NCI-H226 (cell line): ENCODE measurements at regions not wholly inside any gene's neighbourhood (a gene's known extent, or its start where the extent isn't known, plus 50 kb on each side); places are given as distances from the start of the nearest gene placed in this dataset.
A peak's percentile ranks its signal among the peaks of the same experiment; 100 is the strongest.
"Not testable (repeated sequence)": the region's sequence is repeated elsewhere in the genome, so short reads cannot be mapped to it uniquely, and the experiment has no call there.

ENCODE experiments used
- DNase-seq: peaks from one replicate; pipeline ENCODE4 v3.0.0-alpha.2; 2015

DNA sequence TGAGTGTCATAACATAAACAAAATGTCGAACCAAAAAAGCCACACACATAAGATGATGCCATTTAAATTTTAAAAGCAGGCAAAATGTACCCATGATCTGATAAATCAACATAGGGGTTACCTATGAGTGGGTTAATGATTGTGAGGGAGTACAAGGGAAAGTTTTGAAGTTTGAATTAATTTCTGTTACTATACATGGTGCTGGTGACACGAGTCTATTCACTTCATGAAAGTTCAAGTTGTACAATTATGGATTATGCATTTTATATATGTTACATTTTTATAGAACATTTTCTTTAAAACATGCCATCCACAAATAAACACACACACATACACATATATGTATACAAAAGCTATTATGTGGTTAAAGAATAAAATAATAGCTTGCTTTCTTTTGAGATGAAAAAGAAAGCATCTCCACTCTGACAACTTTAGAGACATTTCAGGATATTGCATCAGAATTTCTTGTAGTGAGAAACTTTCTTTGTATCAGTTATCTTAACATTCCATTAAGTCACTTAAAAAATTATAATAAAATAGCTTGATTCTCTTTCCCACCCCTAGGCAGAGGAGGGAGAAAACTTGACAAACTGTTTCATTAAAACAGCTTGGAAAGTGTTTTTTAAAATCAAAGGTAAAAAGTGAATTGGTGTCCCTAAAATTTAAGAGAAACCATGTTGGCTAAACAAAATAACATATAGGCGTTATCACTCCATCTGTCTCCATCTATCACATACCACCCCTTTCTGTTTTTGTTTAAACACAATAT lies 891.8 kb upstream of the NDST4 start:
- no peak for DNase-seq

DNA sequence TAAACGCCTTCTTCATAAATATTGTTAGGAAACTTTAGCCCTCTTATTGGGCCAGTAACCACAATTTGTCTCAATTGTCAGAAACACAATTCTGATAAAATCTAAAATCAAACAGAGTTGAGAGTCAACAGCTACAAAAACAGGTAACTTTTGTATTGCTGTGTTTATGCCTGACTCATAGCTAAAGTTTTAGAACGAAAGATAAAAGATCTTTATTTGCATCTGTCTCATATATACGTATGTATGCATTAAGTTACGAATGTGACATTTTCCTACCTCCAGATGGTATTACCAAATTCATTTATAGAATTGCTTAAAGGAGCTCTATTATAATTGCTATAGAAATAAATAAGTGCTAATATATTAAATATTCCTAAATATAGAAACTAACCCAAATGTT lies 887.9 kb upstream of the NDST4 start:
- no peak for DNase-seq

DNA sequence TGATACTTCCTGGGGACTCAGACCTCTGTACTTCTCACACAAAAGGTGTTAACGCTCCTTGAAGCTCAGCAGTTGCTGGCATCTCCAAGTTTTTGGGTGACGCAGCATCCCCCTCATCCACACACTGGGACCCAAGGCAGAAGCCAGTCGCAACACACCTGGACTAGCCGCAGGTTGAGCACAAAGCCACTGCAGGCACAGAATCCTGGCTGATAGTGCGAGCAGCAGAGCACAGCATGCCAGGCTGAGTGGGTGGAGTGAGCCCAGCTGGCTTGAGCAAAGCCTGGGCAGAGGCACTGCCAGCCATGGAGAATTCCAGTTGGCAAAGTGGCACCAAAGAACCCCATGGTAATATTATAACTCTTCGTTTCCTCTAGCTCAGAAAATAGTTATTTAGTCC lies 873.2 kb upstream of the NDST4 start:
- DNase-seq, result no peak

DNA sequence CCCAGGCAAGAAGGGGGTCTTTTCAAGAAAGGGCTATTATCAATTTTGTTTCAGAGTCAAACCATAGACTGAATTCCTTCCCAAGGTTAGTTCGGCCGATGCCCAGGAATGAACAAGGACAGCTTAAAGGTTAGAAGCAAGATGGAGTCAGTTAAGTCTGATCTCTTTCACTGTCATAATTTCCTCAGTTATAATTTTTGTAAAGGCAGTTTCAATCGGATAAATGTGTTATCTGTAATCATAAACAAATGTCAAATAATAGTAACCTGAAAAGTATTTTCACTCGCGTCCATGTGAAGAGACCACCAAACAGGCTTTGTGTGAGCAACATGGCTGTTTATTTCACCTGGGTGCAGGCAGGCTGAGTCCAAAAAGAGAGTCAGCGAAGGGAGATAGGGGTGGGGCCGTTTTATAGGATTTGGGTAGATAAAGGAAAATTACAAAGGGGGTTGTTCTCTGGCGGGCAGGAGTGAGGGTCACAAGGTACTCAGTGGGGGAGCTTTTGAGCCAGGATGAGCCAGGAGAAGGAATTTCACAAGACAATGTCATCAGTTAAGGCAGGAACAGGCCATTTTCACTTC lies 862.1 kb upstream of the NDST4 start:
- not testable (repeated sequence) for DNase-seq

DNA sequence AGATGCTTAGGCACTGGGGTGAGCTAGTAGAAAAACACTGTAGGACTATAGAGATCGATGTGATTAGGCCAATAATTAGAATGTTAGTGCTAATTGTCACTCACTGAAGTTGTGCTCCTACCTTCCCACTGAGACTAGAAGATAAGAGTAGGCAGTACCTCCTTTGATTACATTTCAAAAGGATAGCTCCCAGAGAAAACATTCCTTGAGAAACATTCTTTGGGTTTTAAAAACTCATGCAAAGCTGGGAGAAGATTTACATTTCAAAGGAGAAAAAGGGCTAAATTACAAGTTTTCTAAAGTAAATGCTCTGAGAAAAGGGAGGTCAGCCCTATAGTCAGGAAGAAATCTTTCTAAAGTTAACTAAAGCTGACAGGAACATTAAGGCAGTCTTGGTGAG lies 860.3 kb upstream of the NDST4 start:
- no peak for DNase-seq

DNA sequence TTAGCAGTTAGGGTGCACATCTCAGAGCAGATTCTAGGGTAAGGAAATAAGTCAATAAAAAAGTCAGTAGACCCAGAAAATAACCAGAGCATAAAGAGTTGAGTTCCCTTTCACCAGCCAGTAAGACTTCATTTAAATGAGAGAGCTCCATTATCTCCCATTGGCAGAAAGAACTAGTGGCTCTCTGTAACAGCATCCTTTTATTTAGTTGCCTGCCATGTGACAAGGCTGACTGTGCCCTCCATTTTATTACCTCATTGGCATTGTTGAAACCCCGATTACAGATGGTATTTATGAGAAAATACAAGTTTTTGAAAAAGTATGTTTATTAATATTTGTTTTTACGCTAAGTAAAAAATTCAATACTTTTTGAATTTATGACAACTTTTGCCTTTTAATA lies 859.5 kb upstream of the NDST4 start:
- no peak for DNase-seq

DNA sequence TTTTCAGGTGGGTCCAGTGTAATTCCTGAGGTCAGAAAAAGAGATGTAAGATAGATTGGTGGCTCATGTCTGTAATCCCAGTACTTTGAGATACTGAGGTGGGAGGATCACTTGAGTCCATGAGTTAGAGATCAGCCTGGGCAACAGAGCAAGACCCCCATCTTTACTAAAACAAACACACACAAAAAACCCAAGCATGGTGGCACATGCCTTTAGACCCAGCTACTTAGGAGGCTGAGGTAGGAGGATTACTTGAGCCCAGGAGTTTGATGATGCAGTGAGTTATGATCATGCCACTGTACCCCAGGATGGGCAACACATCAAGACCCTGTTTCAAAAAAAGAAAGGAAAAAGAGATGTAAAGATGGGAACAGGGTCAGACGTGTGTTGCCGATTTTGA lies 857.4 kb upstream of the NDST4 start:
- no peak for DNase-seq

DNA sequence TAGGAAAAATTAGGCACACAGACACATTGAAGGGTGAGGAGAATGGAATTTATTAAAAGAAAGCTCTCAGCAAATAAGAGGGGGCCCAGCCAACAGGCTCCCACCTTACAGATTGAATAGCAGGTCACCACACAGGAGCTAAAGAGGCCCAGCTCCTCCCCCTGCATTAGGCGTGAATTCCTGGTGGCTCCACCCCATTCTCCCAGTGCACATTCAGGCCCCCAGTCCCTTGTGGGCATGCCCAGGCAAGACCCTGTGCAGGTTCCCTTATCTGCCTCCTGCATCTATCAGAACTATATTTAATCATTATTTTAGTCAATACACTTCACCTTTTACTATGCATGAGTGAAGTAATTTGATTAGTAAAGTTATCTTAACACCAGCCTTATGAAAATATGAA lies 856.3 kb upstream of the NDST4 start:
- DNase-seq, result no peak

DNA sequence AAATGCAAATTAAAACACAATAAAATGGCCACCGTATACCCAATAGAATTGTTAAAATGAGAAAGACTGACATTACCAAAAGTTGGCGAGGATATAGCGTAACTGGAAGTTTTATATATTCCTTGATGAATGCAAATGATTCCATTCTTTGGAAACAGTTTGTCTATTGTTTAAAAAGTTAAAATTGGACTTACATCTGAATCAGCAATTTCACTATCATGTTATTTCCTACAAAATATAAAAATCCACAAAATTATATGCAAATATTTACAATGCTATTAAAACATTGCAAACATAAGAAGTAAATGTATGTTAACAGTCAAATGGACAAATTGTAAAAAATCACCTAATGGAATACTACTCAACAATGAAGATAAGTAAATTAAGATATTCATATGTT lies 852.2 kb upstream of the NDST4 start:
- DNase-seq, result no peak

DNA sequence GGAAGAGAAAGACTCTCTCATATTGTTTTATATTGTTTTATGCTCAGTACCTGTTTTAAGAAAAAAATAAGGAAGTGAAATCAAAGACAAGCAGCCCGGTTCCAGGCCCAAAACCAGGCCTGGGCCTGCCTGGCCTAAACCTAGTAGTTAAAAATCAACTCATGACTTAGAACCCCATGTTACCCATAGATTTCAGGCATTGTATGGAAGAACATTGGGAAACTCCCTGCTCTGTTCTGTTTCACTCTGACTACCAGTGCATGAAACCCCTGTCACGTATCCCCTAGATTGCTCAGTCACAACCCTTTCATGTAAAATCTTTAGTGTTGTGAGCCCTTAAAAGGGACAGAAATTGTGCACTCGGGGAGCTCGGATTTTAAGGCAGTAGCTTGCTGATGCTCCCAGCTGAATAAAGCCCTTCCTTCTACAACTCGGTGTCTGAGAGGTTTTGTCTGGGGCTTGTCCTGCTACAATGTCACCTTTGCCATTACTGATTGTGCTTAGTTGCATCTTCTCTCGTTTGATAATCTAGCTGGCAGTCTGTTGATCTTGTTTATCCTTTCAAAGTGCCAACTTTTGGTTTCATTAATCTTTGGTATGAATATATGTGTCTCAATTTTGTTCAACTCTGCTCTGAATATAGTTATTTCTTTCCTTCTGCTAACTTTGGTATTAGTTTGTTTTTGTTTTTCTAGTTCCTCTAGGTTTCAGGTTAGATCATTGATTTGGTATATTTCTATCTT lies 842.8 kb upstream of the NDST4 start:
- not testable (repeated sequence) for DNase-seq

DNA sequence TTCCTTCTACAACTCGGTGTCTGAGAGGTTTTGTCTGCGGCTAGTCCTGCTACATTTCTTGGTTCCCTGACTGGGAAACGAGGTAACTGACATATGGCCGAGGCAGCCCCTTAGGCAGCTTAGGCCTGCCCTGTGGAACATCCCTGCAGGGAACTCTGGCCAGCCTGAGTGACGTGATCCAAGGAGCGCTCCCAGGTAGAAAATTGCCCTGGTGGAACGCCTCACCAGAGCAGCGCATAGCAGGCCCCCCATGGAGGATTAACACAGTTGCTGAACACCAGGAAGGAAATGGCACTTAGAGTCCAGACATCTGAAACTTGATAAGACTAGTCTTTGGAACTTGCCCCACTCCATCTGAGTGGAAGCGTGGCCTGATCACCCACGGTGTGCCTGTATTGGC lies 837.4 kb upstream of the NDST4 start:
- no peak for DNase-seq

DNA sequence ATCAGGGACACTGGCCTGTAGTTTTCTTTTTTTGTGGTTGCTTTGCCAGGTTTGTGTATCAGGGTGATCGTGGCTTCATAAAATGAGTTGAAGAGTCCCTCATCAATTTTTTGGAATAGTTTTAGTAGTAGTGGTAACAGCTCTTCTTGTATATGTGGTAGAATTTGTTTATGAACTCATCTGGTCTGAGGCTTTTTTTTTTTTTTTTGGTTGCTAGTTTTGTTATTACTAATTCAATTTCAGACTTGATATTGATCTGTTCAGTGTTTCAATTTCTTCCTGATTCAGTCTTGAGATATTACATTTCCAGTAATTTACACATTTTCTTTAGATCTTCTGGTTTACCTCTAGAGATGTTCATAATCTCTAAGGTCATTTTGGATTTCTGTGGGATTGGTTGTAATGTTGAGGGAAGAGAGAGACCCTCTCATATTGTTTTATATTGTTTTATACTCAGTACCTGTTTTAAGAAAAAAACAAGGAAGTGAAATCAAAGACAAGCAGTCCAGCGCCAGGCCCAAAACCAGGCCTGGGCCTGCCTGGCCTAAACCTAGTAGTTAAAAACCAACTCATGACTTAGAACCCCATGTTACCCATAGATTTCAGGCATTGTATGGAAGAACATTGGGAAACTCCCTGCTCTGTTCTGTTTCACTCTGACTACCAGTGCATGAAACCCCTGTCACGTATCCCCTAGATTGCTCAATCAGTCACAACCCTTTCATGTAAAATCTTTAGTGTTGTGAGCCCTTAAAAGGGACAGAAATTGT lies 836.7 kb upstream of the NDST4 start:
- not testable (repeated sequence) for DNase-seq

DNA sequence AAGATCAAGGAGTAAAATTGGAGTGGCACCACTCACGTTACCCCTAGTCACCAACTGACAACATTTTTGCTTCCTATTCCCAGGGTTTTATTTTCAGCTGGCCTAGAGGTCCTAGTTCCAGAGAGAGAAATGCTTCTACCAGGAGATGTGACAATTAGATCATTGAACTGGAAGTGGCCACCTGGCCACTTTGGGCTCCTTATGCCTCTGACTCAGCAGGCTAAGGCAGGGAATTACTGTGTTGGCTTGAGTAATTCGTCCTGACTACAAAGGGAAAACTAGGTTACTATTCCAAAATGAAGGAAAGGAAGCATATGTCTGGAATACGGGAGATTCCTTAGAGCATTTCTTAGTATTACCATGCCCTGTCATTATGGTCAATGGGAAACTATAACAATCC lies 831.6 kb upstream of the NDST4 start:
- no peak for DNase-seq

DNA sequence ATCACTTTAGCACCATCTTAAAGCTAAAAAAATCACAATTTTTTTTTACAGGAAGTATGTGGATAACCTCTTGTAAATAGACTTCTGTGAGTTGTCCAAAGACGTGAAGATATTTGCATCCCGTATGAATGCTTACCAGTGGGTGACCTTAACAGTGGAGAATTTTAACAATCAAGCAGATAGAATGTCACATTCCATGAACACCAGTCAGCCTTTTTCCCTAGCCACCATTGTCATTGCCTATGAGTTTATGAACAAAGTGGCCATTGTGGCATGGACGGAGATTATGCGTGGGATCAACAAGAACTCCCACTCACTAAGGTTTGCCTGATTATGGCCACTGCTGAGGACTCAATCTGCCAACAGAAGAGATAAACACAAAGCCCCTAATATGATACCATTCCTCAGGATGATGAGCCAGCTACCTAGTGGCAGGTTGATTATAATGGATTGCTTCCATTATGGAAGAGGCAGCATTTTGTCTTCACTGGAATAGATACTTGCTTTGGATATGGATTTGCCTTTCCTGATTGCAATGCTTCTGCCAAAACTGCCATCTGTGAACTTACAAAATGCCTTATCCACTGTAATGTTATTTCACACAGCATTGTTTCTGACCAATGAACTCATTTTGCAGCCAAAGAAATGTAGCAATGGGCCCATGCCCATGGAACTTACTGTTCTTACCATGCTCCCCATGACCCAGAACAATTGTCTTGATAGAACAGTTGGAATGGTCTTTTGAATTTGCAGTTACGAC lies 830.9 kb upstream of the NDST4 start:
- DNase-seq, result no peak

DNA sequence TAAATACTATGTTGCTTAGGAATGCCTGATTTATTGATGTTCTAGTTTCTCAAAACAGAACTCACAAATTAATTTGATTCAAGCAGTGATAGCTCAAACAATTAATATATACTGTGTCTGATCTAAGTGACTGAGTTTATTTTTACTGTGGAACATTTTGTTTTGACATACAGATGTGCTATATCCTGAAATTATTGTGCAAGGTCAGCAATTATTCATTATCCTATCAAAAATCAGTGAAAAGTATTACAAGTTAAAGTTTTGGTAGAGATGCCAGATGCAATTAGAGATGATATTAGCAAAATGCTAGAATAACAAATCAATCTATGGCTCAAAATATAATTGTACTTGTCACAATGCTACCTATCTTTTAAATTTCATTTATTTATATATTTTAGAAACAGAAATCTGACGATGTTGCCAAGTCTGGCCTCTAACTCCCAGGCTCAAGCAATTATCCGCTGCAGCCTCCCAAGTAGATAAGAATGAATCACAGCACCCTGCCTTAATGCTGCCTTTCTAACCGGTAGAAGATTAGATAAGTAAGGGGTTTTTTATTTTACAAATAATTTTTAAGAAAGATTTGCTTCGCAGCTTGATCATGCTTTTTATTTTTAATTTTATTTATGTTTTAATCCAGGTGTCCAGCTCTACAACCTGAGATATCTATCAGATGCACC lies 825.5 kb upstream of the NDST4 start:
- peak; percentile 22 for DNase-seq

DNA sequence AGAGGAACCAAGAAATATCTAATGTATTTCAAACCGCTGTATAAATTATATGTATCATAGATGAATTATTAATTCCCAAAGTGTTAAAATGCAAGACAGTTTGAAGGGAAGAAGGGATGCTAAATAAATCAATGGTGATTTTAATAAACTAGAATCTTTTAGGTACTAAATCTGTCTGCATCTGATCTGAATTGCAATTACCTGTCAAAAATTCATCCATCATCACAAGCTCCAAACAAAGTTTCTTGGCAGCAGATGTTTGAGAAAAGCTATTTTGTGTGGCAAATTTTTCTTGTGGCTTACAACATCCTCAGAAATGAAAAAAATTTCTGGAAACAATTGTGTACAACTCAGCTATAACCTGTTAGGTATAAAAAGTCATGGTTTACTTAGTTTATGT lies 816.0 kb upstream of the NDST4 start:
- no peak for DNase-seq

DNA sequence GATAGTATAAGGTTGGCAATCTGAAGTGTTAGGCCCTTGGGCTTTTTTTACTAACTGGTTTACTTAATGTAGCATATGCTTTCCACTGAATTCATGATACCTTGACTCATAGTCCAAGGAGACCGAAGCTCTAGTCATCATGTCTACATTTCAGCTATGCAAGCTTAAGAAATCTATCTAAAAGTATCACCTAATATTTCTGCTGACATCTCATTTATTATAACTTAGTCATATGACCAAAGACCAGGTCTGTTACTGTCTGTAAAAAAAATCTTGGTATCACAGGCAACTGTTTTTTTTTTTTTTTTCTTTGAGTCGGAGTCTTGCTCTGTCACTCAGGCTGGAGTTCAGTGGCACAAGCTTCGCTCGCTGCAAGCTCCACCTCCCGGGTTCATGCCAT lies 814.0 kb upstream of the NDST4 start:
- DNase-seq, result peak; percentile 24

DNA sequence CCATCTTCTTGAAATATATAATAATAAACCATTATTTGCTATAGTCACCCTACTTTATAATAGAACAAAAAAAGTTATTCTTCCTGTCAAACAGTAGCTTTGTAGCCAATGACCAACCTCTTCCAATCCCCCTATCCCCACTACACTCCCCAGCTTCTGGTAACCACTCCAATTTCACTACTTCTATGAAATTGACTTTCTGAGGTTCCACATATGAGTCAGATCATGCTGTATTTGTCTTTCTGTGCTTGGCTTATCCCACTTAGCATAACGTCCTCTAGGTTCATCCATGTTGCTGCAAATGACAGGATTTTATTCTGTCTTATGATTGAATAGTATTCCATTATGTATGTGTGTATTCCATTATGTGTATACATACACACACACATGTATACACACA lies 809.7 kb upstream of the NDST4 start:
- DNase-seq, result no peak

DNA sequence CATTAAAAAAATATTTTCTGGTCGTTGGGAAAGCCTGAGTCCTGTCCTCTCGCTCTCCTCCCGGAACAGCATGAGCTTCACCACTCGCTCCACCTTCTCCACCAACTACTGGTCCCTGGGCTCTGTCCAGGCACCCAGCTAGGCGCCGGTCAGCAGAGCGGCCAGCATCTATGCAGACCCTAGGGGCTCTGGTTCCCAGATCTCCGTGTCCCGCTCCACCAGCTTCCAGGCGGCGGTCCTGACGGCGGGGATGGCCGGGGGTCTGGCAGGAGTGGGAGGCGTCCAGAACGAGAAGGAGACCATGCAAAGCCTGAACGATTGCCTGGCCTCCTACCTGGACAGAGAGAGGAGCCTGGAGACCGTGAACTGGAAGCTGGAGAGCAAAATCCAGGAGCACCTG lies 807.2 kb upstream of the NDST4 start:
- no peak for DNase-seq

DNA sequence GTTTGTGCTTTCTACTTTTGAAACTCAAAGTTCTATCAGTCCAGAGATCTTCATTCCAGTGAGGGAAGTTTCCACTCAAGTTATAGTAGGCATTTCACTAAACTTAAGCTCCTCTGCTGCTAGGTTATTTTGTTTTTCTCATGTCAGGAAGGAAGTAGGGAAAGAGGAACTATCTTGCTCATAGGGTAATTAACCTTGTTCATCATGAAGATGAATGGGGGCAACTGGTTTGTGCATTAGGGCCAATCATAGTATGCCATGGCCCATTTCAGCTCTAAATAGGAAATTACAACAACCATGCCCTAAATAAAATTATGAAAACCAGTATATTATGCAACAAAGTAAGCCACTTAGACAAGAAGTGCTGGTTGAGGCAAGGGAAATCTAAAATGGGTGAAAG lies 804.7 kb upstream of the NDST4 start:
- DNase-seq, result no peak

DNA sequence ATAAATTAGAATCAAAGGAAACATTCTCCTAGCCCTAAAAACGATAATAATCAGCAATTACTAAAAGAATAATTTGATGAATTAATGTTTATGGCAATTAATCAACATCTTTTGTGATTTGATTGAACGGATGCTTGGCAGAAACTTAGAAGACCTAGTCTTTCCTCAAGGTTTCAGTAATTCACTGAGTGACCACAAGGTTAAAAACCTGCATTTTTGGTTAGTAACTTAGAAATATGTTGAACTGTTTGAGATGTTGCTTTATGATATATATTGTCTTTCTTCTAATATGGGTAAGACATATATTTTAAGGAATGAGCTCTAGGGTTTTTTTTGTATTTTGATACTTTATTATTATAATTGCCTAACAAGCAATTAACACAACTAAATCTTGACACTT lies 793.0 kb upstream of the NDST4 start:
- DNase-seq, result no peak

DNA sequence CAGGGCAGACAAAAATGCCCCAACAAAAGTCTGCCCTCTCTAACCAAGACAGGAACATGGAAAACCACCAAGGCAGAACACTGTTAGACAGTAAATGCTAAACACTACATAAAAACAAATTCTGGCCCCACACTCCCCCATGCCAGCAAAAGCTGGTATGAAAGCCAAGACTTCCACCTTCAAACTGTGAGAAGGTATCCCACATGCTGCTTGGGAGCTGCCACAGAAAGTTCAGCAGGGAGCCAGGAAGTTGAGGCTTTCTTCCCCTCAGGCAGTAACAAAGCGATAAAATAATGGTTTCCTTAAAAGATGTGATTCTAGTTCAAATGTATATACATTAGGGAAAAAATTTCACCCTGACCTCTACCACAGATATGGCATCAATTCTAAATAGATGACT lies 770.4 kb upstream of the NDST4 start:
- no peak for DNase-seq
